A673 (cell line): ENCODE measurements at regions not wholly inside any gene's neighbourhood (a gene's known extent, or its start where the extent isn't known, plus 50 kb on each side); places are given as distances from the start of the nearest gene placed in this dataset.

ENCODE experiments used
- EZH2 ChIP-seq: fragments of 200-600 bp; sonication (generic); IDR thresholded peaks from 2 replicates; pipeline ENCODE4 v1.6.1; 2017; ENCODE audit warnings: borderline replicate concordance, low read depth, mild to moderate bottlenecking, mixed read lengths, antibody characterized with exemption, low read length; ENCODE audit not compliant: poor library complexity, severe bottlenecking
- TF ChIP-seq, protein P1 (sequence below): fragments of 300-800, 200-600 bp; sonication (generic); conservative IDR thresholded peaks from 2 replicates; pipeline ENCODE4 v1.5.1; 2017; ENCODE audit warnings: low read depth, mild to moderate bottlenecking, antibody characterized with exemption, low read length, moderate library complexity, mixed read lengths

DNA sequence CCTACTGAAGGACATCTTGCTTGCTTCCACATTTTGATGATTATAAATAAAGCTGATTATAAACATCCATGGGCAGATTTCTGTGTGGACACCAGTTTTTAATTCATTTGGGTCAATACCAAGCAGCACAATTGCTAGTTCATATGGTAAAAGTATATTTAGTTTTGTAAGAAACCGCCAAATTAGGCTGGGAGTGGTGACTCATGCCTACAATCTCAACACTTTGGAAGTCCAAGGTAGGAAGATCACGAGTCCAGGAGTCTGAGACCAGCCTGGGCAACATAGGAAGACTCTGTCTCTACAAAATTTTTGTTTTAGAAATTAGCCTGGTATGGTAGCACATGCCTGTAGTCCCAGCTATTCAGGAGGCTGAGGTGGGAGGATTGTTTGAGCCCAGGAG is 52.6 kb upstream of the ABHD2 start:
- TF ChIP-seq, protein P1, sequence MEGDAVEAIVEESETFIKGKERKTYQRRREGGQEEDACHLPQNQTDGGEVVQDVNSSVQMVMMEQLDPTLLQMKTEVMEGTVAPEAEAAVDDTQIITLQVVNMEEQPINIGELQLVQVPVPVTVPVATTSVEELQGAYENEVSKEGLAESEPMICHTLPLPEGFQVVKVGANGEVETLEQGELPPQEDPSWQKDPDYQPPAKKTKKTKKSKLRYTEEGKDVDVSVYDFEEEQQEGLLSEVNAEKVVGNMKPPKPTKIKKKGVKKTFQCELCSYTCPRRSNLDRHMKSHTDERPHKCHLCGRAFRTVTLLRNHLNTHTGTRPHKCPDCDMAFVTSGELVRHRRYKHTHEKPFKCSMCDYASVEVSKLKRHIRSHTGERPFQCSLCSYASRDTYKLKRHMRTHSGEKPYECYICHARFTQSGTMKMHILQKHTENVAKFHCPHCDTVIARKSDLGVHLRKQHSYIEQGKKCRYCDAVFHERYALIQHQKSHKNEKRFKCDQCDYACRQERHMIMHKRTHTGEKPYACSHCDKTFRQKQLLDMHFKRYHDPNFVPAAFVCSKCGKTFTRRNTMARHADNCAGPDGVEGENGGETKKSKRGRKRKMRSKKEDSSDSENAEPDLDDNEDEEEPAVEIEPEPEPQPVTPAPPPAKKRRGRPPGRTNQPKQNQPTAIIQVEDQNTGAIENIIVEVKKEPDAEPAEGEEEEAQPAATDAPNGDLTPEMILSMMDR: no peak
- TF ChIP-seq EZH2: no peak
